HG03457 (cell line): ENCODE measurements at regions not wholly inside any gene's neighbourhood (a gene's known extent, or its start where the extent isn't known, plus 50 kb on each side); places are given as distances from the start of the nearest gene placed in this dataset.
"Not testable (repeated sequence)": the region's sequence is repeated elsewhere in the genome, so short reads cannot be mapped to it uniquely, and the experiment has no call there.

Experiments used
- ATAC-seq: cut with Tn5 transposase; IDR thresholded peaks from one replicate; pipeline ENCODE4 v1.9.1; 2021; ENCODE audit warnings: moderate number of reproducible peaks; ENCODE audit not compliant: unreplicated experiment

GRCh38 chr1:96519851-96520578 is 201.6 kb upstream of the PTBP2 start:
- ATAC-seq: no peak

- ATAC-seq: no peak
Observed at GRCh38 chr1:96520579-96520947, 201.0 kb upstream of the PTBP2 start.

- no peak for ATAC-seq
Observed at GRCh38 chr1:96521010-96521409, 200.6 kb upstream of the PTBP2 start.

- no peak for ATAC-seq
Observed at GRCh38 chr1:96521994-96522760, 199.4 kb upstream of the PTBP2 start.

GRCh38 chr1:96522927-96523326 is 198.7 kb upstream of the PTBP2 start:
- ATAC-seq: no peak

- no peak for ATAC-seq
Observed at GRCh38 chr1:96524100-96524499, 197.5 kb upstream of the PTBP2 start.

GRCh38 chr1:96525657-96526557 is 195.7 kb upstream of the PTBP2 start:
- ATAC-seq: no peak

- ATAC-seq: not testable (repeated sequence)
Observed at GRCh38 chr1:96528672-96529071, 192.9 kb upstream of the PTBP2 start.

GRCh38 chr1:96533820-96534219 is 187.8 kb upstream of the PTBP2 start:
- no peak for ATAC-seq

GRCh38 chr1:96536581-96536980 is 185.0 kb upstream of the PTBP2 start:
- ATAC-seq: no peak

- ATAC-seq: no peak
Observed at GRCh38 chr1:96538111-96538641, 183.4 kb upstream of the PTBP2 start.

GRCh38 chr1:96538883-96539282 is 182.7 kb upstream of the PTBP2 start:
- no peak for ATAC-seq

GRCh38 chr1:96541491-96541890 is 180.1 kb upstream of the PTBP2 start:
- ATAC-seq: no peak

- no peak for ATAC-seq
Observed at GRCh38 chr1:96544051-96544830, 177.3 kb upstream of the PTBP2 start.

- ATAC-seq: no peak
Observed at GRCh38 chr1:96544831-96545221, 176.8 kb upstream of the PTBP2 start.

GRCh38 chr1:96545935-96546656 is 175.5 kb upstream of the PTBP2 start:
- ATAC-seq: no peak

GRCh38 chr1:96550061-96550460 is 171.5 kb upstream of the PTBP2 start:
- no peak for ATAC-seq

- no peak for ATAC-seq
Observed at GRCh38 chr1:96552451-96552850, 169.1 kb upstream of the PTBP2 start.

GRCh38 chr1:96553811-96554210 is 167.8 kb upstream of the PTBP2 start:
- ATAC-seq: no peak

GRCh38 chr1:96554364-96554763 is 167.2 kb upstream of the PTBP2 start:
- no peak for ATAC-seq
